ENCODE measurements at regions not wholly inside any gene's neighbourhood (a gene's known extent, or its start where the extent isn't known, plus 50 kb on each side); places are given as distances from the start of the nearest gene placed in this dataset.
"Not testable (repeated sequence)": the region's sequence is repeated elsewhere in the genome, so short reads cannot be mapped to it uniquely, and the experiment has no call there.

GRCh38 chr16:65817066-65817465 is 549.4 kb upstream of the CDH5 start:
- no peaks in the 10 kb centered on the region for H3K27me3 ChIP-seq
- H3K9me3 ChIP-seq = no peaks in the 10 kb centered on the region
- H3K4me3 ChIP-seq = no peak overlapping the region
- no peaks in the 10 kb centered on the region for H3K4me1 ChIP-seq
- intact Hi-C loops (cut with DNase I; ENCODE audit: low total_unique reads) = no loop called here
- TF ChIP-seq CTCF (IDR thresholded peaks at IDR 0.05) (no peak), POLR2A (IDR thresholded peaks at IDR 0.05) (no peak)
- no peak for DNase-seq
- no peak overlapping the region for H3K27ac ChIP-seq
- H3K36me3 ChIP-seq = no peaks in the 10 kb centered on the region

GRCh38 chr16:65816556-65816955 is 549.9 kb upstream of the CDH5 start:
- intact Hi-C loops (cut with DNase I; ENCODE audit: low total_unique reads) = no loop called here
- no peaks in the 10 kb centered on the region for H3K9me3 ChIP-seq
- H3K4me1 ChIP-seq = no peaks in the 10 kb centered on the region
- no peaks in the 10 kb centered on the region for H3K36me3 ChIP-seq
- no peak overlapping the region for H3K27ac ChIP-seq
- H3K4me3 ChIP-seq = no peak overlapping the region
- no peak for DNase-seq
- TF ChIP-seq CTCF (IDR thresholded peaks at IDR 0.05) (no peak), POLR2A (IDR thresholded peaks at IDR 0.05) (no peak)
- H3K27me3 ChIP-seq = no peaks in the 10 kb centered on the region

GRCh38 chr16:65815707-65816106 is 550.8 kb upstream of the CDH5 start:
- no peaks in the 10 kb centered on the region for H3K9me3 ChIP-seq
- no peak for TF ChIP-seq CTCF (IDR thresholded peaks at IDR 0.05)
- no peak for TF ChIP-seq POLR2A (IDR thresholded peaks at IDR 0.05)
- DNase-seq = no peak
- no peaks in the 10 kb centered on the region for H3K4me1 ChIP-seq
- no peaks in the 10 kb centered on the region for H3K36me3 ChIP-seq
- intact Hi-C loops (cut with DNase I; ENCODE audit: low total_unique reads) = no loop called here
- H3K27me3 ChIP-seq = no peaks in the 10 kb centered on the region
- no peak overlapping the region for H3K27ac ChIP-seq
- H3K4me3 ChIP-seq = no peak overlapping the region

DNA sequence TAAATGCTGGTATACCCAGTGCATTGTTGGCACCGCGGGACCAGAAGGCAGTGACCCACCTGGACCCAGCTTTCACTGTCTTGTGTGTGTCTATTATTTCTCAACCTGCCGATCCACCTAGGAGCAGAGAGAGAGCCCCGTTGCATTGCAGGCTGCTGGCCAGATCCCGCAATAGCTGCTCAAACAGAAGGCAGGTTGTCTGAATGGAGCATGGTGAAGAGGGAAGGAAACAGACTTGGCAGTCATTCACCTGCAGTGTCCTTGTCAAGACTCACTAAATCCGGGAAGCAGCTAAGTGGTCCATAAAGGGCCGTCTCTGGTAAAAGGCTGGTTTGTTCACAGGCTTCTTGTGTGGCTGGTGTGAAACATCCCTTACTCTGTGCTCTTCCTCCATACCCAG is 552.6 kb upstream of the CDH5 start:
- H3K9me3 ChIP-seq; H3K27me3 ChIP-seq; DNase-seq; H3K4me1 ChIP-seq; H3K4me3 ChIP-seq; H3K27ac ChIP-seq; H3K36me3 ChIP-seq; intact Hi-C loops (cut with DNase I; ENCODE audit: low total_unique reads): not testable (repeated sequence)

DNA sequence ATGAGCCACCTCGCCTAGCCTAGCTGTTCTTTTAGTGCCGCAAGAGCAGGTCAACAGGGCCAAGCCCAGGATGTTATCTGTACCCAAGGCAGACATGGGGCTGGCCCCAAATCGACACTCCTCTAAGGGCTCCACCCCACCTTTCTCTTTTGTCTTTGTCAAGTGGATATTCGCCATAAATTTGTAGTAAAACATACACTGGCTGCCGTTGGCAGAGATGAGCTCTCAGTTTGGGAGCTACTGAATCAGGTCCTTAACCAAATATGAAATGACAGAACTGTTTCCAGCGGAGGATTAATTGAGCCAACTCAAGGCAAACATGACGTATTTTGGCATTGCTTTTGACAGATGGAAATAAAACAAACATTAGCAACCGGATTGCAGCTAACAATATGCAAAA is 556.9 kb upstream of the CDH5 start:
- Histone ChIP-seq H3K9me3 (no peaks in the 10 kb centered on the region), H3K4me3 (no peak overlapping the region), H3K4me1 (no peaks in the 10 kb centered on the region), H3K27ac (no peak overlapping the region), H3K27me3 (no peaks in the 10 kb centered on the region), H3K36me3 (no peaks in the 10 kb centered on the region)
- intact Hi-C loops (cut with DNase I; ENCODE audit: low total_unique reads) = no loop called here
- DNase-seq = no peak
- TF ChIP-seq CTCF (IDR thresholded peaks at IDR 0.05) (no peak), POLR2A (IDR thresholded peaks at IDR 0.05) (no peak)

- DNase-seq = no peak
- no peaks in the 10 kb centered on the region for H3K4me1 ChIP-seq
- TF ChIP-seq CTCF (IDR thresholded peaks at IDR 0.05) = no peak
- no peak for TF ChIP-seq POLR2A (IDR thresholded peaks at IDR 0.05)
- no peaks in the 10 kb centered on the region for H3K36me3 ChIP-seq
- no peak overlapping the region for H3K27ac ChIP-seq
- no peaks in the 10 kb centered on the region for H3K27me3 ChIP-seq
- H3K9me3 ChIP-seq = no peaks in the 10 kb centered on the region
- intact Hi-C loops (cut with DNase I; ENCODE audit: low total_unique reads) = no loop called here
- no peak overlapping the region for H3K4me3 ChIP-seq
These were observed 557.7 kb upstream of the CDH5 start for GRCh38 chr16:65808790-65809189.

All from uterus (tissue), 3 donors.